HepG2 (cell line): ENCODE measurements at regions not wholly inside any gene's neighbourhood (a gene's known extent, or its start where the extent isn't known, plus 50 kb on each side); places are given as distances from the start of the nearest gene placed in this dataset.

Experiments used
- CEBPG ChIP-seq: IDR thresholded peaks from 2 replicates; pipeline ENCODE4 v1.6.1; 2016
- ELF3 ChIP-seq: IDR thresholded peaks from 2 replicates; pipeline ENCODE4 v1.6.1; 2016; ENCODE audit warnings: missing genetic modification reagents, missing compliant biosample characterization
- FOXO1 ChIP-seq: sonication (generic); formaldehyde crosslinking; IDR thresholded peaks from 2 replicates; pipeline ENCODE4 v1.4.0; 2020; ENCODE audit warnings: missing genetic modification reagents
- GFI1 ChIP-seq: sonication (generic); formaldehyde crosslinking; IDR thresholded peaks from 2 replicates; pipeline ENCODE4 v1.5.0; 2020; ENCODE audit warnings: missing genetic modification reagents, mild to moderate bottlenecking, borderline replicate concordance
- HMG20A ChIP-seq: IDR thresholded peaks from 2 replicates; pipeline ENCODE4 v1.6.1; 2016; ENCODE audit warnings: borderline replicate concordance
- HOXD1 ChIP-seq: sonication (generic); formaldehyde crosslinking; IDR thresholded peaks from 2 replicates; pipeline ENCODE4 v1.5.0; 2020; ENCODE audit warnings: missing genetic modification reagents
- IKZF4 ChIP-seq: sonication (generic); formaldehyde crosslinking; IDR thresholded peaks from 2 replicates; pipeline ENCODE4 v1.5.1; 2020; ENCODE audit warnings: borderline replicate concordance, mild to moderate bottlenecking, low read depth, missing genetic modification reagents; ENCODE audit errors: not compliant biosample characterization
- KAT8 ChIP-seq: IDR thresholded peaks from 2 replicates; pipeline ENCODE4 v1.6.1; 2016; ENCODE audit warnings: missing genetic modification reagents, missing compliant biosample characterization
- MAF1 ChIP-seq: sonication (generic); formaldehyde crosslinking; IDR thresholded peaks from 2 replicates; pipeline ENCODE4 v1.5.0; 2020; ENCODE audit warnings: missing genetic modification reagents, borderline replicate concordance
- POGZ ChIP-seq: sonication (generic); formaldehyde crosslinking; IDR thresholded peaks from 2 replicates; pipeline ENCODE4 v1.4.0; 2020; ENCODE audit warnings: mild to moderate bottlenecking, missing genetic modification reagents
- SALL1 ChIP-seq: sonication (generic); formaldehyde crosslinking; IDR thresholded peaks from 2 replicates; pipeline ENCODE4 v1.8.0; 2022; ENCODE audit warnings: mild to moderate bottlenecking, missing genetic modification reagents
- SIX4 ChIP-seq: sonication (generic); formaldehyde crosslinking; IDR thresholded peaks from 2 replicates; pipeline ENCODE4 v1.4.0; 2020; ENCODE audit warnings: missing genetic modification reagents
- SMYD3 ChIP-seq: sonication (generic); formaldehyde crosslinking; IDR thresholded peaks from 2 replicates; pipeline ENCODE4 v1.8.1; 2023; ENCODE audit warnings: mild to moderate bottlenecking, missing genetic modification reagents
- SOX5 ChIP-seq: IDR thresholded peaks from 2 replicates; pipeline ENCODE4 v1.6.1; 2016; ENCODE audit warnings: borderline replicate concordance
- TAF15 ChIP-seq: fragments of 200-400 bp; formaldehyde crosslinking; IDR thresholded peaks from one replicate; pipeline ENCODE4 v1.6.1; 2018; ENCODE audit warnings: mild to moderate bottlenecking, low read depth, low read length; ENCODE audit not compliant: poor library complexity, severe bottlenecking
- TARDBP ChIP-seq: sonication (generic); formaldehyde crosslinking; IDR thresholded peaks from 2 replicates; pipeline ENCODE4 v1.8.0; 2022; ENCODE audit warnings: mild to moderate bottlenecking, missing genetic modification reagents
- ZBTB20 ChIP-seq: sonication (generic); formaldehyde crosslinking; IDR thresholded peaks from 2 replicates; pipeline ENCODE4 v1.8.1; 2023; ENCODE audit warnings: missing genetic modification reagents, low read depth, mild to moderate bottlenecking, borderline replicate concordance
- ZNF552 ChIP-seq: sonication (generic); formaldehyde crosslinking; IDR thresholded peaks from 2 replicates; pipeline ENCODE4 v1.9.0; 2022; ENCODE audit warnings: missing genetic modification reagents, mild to moderate bottlenecking, borderline replicate concordance
- TF ChIP-seq, protein P1 (sequence below): sonication (generic); formaldehyde crosslinking; IDR thresholded peaks from 2 replicates; pipeline ENCODE4 v1.5.1; 2020; ENCODE audit warnings: missing genetic modification reagents, mild to moderate bottlenecking, borderline replicate concordance
- TF ChIP-seq, protein P2 (sequence below): sonication (generic); formaldehyde crosslinking; conservative IDR thresholded peaks from 2 replicates; pipeline ENCODE4 v1.4.0; 2020; ENCODE audit warnings: missing genetic modification reagents
- TF ChIP-seq, protein P3 (sequence below): sonication (generic); formaldehyde crosslinking; IDR thresholded peaks from 2 replicates; pipeline ENCODE4 v1.4.0; 2020; ENCODE audit warnings: missing genetic modification reagents
- TF ChIP-seq, protein P4 (sequence below): sonication (generic); formaldehyde crosslinking; IDR thresholded peaks from 2 replicates; pipeline ENCODE4 v1.5.0; 2020; ENCODE audit warnings: mild to moderate bottlenecking, missing genetic modification reagents, borderline replicate concordance

DNA sequence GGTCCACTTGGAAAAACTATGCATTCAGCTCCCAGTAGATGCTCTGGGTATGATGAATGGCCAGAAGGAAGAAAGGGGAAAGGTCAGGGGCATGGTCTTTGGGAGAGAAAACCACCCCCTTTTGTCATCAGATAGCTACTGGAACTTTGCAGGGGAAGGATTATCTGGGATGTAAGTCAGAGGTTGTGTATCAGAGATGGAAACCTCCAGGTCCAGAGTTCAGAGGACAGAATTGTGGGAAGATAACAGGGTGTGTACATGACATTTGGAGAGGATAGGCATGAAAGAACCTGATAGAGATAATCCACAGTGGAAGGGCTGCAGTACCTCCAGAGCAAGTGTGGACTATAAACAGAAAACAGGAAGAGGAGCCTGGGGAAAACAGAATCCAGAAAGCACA lies 262.7 kb downstream of the SPRY1 start (continued):
- TF ChIP-seq SIX4 (CRISPR knock-in tag): peak; percentile 21; the same call in 1 of the 2 replicates
- TF ChIP-seq TARDBP: peak; percentile 71
- no peak for TF ChIP-seq TAF15
- TF ChIP-seq ZBTB20 (CRISPR knock-in tag): peak; percentile 66; the same call in 1 of the 2 replicates
- TF ChIP-seq, protein P1, sequence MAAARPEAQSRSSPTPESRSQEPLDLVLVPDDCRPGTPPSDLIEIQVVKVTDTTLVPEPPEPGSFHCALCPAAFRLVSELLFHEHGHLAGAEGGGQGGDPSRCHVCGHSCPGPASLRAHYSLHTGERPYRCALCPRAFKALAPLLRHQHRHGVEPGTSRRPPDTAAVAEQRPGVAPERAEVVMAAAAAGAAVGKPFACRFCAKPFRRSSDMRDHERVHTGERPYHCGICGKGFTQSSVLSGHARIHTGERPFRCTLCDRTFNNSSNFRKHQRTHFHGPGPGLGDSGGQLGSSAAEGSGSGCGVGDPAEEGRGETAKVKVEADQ (CRISPR knock-in tag): no peak
- TF ChIP-seq CEBPG (CRISPR knock-in tag): peak; percentile 53; the same call in 1 of the 2 replicates
- no peak for TF ChIP-seq IKZF4 (CRISPR knock-in tag)
- peak; percentile 72; the same call in 1 of the 2 replicates for TF ChIP-seq SMYD3 (CRISPR knock-in tag)
- TF ChIP-seq FOXO1 (CRISPR knock-in tag): peak; percentile 82
- TF ChIP-seq SOX5: peak; percentile 88; the same call in 1 of the 2 replicates
- peak; percentile 36; the same call in 1 of the 2 replicates for TF ChIP-seq SALL1 (CRISPR knock-in tag)
- TF ChIP-seq POGZ (CRISPR knock-in tag): peak; percentile 84
- TF ChIP-seq, protein P2, sequence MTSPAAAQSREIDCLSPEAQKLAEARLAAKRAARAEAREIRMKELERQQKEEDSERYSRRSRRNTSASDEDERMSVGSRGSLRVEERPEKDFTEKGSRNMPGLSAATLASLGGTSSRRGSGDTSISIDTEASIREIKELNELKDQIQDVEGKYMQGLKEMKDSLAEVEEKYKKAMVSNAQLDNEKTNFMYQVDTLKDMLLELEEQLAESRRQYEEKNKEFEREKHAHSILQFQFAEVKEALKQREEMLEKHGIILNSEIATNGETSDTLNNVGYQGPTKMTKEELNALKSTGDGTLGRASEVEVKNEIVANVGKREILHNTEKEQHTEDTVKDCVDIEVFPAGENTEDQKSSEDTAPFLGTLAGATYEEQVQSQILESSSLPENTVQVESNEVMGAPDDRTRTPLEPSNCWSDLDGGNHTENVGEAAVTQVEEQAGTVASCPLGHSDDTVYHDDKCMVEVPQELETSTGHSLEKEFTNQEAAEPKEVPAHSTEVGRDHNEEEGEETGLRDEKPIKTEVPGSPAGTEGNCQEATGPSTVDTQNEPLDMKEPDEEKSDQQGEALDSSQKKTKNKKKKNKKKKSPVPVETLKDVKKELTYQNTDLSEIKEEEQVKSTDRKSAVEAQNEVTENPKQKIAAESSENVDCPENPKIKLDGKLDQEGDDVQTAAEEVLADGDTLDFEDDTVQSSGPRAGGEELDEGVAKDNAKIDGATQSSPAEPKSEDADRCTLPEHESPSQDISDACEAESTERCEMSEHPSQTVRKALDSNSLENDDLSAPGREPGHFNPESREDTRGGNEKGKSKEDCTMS: no peak
- TF ChIP-seq KAT8 (CRISPR knock-in tag): peak; percentile 55; the same call in 1 of the 2 replicates
- no peak for TF ChIP-seq HOXD1
- no peak for TF ChIP-seq ELF3 (CRISPR knock-in tag)
- TF ChIP-seq, protein P3, sequence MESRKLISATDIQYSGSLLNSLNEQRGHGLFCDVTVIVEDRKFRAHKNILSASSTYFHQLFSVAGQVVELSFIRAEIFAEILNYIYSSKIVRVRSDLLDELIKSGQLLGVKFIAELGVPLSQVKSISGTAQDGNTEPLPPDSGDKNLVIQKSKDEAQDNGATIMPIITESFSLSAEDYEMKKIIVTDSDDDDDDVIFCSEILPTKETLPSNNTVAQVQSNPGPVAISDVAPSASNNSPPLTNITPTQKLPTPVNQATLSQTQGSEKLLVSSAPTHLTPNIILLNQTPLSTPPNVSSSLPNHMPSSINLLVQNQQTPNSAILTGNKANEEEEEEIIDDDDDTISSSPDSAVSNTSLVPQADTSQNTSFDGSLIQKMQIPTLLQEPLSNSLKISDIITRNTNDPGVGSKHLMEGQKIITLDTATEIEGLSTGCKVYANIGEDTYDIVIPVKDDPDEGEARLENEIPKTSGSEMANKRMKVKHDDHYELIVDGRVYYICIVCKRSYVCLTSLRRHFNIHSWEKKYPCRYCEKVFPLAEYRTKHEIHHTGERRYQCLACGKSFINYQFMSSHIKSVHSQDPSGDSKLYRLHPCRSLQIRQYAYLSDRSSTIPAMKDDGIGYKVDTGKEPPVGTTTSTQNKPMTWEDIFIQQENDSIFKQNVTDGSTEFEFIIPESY (CRISPR knock-in tag): no peak
- peak; percentile 69; the same call in 1 of the 2 replicates for TF ChIP-seq HMG20A (CRISPR knock-in tag)
- no peak for TF ChIP-seq ZNF552 (CRISPR knock-in tag)
- TF ChIP-seq GFI1 (CRISPR knock-in tag): peak; percentile 70
- TF ChIP-seq MAF1: no peak
- TF ChIP-seq, protein P4, sequence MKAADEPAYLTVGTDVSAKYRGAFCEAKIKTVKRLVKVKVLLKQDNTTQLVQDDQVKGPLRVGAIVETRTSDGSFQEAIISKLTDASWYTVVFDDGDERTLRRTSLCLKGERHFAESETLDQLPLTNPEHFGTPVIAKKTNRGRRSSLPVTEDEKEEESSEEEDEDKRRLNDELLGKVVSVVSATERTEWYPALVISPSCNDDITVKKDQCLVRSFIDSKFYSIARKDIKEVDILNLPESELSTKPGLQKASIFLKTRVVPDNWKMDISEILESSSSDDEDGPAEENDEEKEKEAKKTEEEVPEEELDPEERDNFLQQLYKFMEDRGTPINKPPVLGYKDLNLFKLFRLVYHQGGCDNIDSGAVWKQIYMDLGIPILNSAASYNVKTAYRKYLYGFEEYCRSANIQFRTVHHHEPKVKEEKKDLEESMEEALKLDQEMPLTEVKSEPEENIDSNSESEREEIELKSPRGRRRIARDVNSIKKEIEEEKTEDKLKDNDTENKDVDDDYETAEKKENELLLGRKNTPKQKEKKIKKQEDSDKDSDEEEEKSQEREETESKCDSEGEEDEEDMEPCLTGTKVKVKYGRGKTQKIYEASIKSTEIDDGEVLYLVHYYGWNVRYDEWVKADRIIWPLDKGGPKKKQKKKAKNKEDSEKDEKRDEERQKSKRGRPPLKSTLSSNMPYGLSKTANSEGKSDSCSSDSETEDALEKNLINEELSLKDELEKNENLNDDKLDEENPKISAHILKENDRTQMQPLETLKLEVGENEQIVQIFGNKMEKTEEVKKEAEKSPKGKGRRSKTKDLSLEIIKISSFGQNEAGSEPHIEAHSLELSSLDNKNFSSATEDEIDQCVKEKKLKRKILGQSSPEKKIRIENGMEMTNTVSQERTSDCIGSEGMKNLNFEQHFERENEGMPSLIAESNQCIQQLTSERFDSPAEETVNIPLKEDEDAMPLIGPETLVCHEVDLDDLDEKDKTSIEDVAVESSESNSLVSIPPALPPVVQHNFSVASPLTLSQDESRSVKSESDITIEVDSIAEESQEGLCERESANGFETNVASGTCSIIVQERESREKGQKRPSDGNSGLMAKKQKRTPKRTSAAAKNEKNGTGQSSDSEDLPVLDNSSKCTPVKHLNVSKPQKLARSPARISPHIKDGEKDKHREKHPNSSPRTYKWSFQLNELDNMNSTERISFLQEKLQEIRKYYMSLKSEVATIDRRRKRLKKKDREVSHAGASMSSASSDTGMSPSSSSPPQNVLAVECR (CRISPR knock-in tag): peak; percentile 53; the same call in 1 of the 2 replicates
